Progenitor cell of endocrine pancreas (in vitro differentiated cells): ENCODE measurements at regions not wholly inside any gene's neighbourhood (a gene's known extent, or its start where the extent isn't known, plus 50 kb on each side); places are given as distances from the start of the nearest gene placed in this dataset.

ENCODE experiments used
- DNase-seq: peaks from one replicate; pipeline ENCODE4 v3.0.0; 2021; ENCODE audit warnings: low spot score; ENCODE audit not compliant: unreplicated experiment
- H3K27ac Mint-ChIP-seq: 2 replicates; pipeline ENCODE4 v1.8.0; 2021; ENCODE audit warnings: mild to moderate bottlenecking, moderate library complexity, mixed read lengths
- H3K27me3 Mint-ChIP-seq: 2 replicates; pipeline ENCODE4 v1.8.0; 2021; ENCODE audit warnings: mixed read lengths
- H3K36me3 Mint-ChIP-seq: 2 replicates; pipeline ENCODE4 v1.8.0; 2022; ENCODE audit warnings: mixed read lengths; ENCODE audit not compliant: insufficient read depth
- H3K4me1 Mint-ChIP-seq: 2 replicates; pipeline ENCODE4 v1.8.0; 2021; ENCODE audit warnings: low read depth, mixed read lengths
- H3K4me3 Mint-ChIP-seq: 2 replicates; pipeline ENCODE4 v1.8.0; 2021; ENCODE audit warnings: low read depth, mild to moderate bottlenecking, moderate library complexity, mixed read lengths
- H3K9me3 Mint-ChIP-seq: 2 replicates; pipeline ENCODE4 v1.8.0; 2021; ENCODE audit warnings: low read depth, mixed read lengths
- TF ChIP-seq, protein P1 (sequence below): fragments of 200-600 bp; sonication (generic); IDR thresholded peaks from one replicate; pipeline ENCODE4 v1.5.0; 2021; ENCODE audit warnings: antibody characterized with exemption, mild to moderate bottlenecking; ENCODE audit not compliant: unreplicated experiment

DNA sequence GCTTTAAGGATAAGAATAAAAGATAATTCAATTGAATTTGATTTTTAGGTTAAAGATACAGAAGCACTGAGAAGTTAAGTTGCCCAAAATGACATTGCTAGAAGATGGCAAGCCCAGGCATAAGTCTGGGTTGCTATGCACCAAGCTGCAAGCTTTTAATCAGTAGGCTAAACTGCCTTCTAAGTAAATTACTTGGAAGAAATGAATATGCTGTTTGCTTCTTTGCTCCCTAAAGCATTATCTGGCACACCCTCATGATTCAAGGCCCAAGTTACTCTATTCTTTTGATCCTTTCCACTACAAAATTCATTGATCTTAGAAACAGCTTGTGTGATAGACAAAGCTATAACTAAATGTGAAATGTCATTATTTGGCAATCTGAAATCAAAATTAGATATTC is 1991.1 kb downstream of the ARAP2 start:
- Mint-ChIP-seq H3K27me3 (no peaks in the 10 kb centered on the region), H3K9me3 (peaks cover 3% of the 10 kb centered on the region), H3K36me3 (no peaks in the 10 kb centered on the region), H3K27ac (no peak overlapping the region), H3K4me3 (no peak overlapping the region), H3K4me1 (no peaks in the 10 kb centered on the region)
- DNase-seq = no peak
- TF ChIP-seq, protein P1, sequence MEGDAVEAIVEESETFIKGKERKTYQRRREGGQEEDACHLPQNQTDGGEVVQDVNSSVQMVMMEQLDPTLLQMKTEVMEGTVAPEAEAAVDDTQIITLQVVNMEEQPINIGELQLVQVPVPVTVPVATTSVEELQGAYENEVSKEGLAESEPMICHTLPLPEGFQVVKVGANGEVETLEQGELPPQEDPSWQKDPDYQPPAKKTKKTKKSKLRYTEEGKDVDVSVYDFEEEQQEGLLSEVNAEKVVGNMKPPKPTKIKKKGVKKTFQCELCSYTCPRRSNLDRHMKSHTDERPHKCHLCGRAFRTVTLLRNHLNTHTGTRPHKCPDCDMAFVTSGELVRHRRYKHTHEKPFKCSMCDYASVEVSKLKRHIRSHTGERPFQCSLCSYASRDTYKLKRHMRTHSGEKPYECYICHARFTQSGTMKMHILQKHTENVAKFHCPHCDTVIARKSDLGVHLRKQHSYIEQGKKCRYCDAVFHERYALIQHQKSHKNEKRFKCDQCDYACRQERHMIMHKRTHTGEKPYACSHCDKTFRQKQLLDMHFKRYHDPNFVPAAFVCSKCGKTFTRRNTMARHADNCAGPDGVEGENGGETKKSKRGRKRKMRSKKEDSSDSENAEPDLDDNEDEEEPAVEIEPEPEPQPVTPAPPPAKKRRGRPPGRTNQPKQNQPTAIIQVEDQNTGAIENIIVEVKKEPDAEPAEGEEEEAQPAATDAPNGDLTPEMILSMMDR = no peak

DNA sequence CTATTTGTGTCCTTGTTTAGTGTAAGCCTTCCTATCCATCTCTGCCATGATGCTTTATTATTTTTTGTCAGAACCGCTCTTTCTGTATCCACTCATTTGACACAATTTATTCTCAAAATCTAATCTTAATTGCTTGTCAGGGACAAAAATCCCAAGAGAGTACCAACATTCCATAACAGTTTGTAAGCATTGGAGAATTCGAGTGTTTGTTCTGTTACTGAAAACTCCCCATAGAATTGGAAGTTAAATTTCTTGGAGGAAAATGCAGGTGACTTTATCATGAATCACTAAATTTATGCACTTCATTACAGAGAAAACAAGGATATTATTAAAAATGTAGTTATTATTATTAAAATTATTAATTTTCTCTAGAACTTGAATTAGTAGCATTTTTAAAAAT is 1986.1 kb downstream of the ARAP2 start:
- Mint-ChIP-seq H3K4me1 (peaks cover 3% of the 10 kb centered on the region), H3K9me3 (peaks cover 3% of the 10 kb centered on the region)

GRCh38 chr4:34261799-34262314 is 1982.5 kb downstream of the ARAP2 start:
- DNase-seq = no peak
- no peaks in the 10 kb centered on the region for H3K27me3 Mint-ChIP-seq
- no peaks in the 10 kb centered on the region for H3K36me3 Mint-ChIP-seq
- H3K27ac Mint-ChIP-seq = no peak overlapping the region
- TF ChIP-seq, protein P1 = no peak
- H3K9me3 Mint-ChIP-seq = peaks cover 3% of the 10 kb centered on the region
- peaks cover 3% of the 10 kb centered on the region for H3K4me1 Mint-ChIP-seq
- H3K4me3 Mint-ChIP-seq = no peak overlapping the region

More for the DNA sequence above, 1986.1 kb downstream of the ARAP2 start:
- no peaks in the 10 kb centered on the region for H3K36me3 Mint-ChIP-seq
- H3K27me3 Mint-ChIP-seq = no peaks in the 10 kb centered on the region
- no peak for DNase-seq
- TF ChIP-seq, protein P1 = no peak
- H3K27ac Mint-ChIP-seq = no peak overlapping the region
- no peak overlapping the region for H3K4me3 Mint-ChIP-seq

DNA sequence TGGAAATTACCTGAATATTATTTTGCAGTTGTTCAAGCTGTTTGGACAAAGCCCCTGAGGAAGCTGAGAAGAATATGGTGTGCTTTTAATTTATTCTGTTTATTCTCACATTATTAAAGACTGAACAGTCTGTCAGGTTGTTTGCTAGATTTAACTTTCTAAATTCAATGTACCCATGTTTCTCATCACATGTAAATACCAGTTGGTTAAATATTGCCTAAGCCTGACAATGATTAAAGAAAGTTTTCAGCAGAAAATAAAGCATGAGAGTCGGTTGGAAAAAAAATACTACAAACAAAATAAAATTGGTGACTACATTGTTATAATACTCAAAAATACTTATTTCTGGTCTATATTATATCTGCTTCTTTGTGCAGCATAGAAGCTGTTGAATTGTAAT is 1974.7 kb downstream of the ARAP2 start:
- TF ChIP-seq, protein P1 = no peak
- H3K4me1 Mint-ChIP-seq = peaks cover 11% of the 10 kb centered on the region
- peaks cover 2% of the 10 kb centered on the region for H3K9me3 Mint-ChIP-seq
- no peak for DNase-seq
- no peaks in the 10 kb centered on the region for H3K36me3 Mint-ChIP-seq
- no peaks in the 10 kb centered on the region for H3K27me3 Mint-ChIP-seq
- no peak overlapping the region for H3K27ac Mint-ChIP-seq
- H3K4me3 Mint-ChIP-seq = no peak overlapping the region

GRCh38 chr4:34271479-34272355 is 1972.6 kb downstream of the ARAP2 start:
- H3K4me3 Mint-ChIP-seq = no peak overlapping the region
- no peak overlapping the region for H3K27ac Mint-ChIP-seq
- peaks cover 10% of the 10 kb centered on the region for H3K9me3 Mint-ChIP-seq
- DNase-seq = no peak
- H3K4me1 Mint-ChIP-seq = peaks cover 11% of the 10 kb centered on the region
- TF ChIP-seq, protein P1 = no peak
- no peaks in the 10 kb centered on the region for H3K36me3 Mint-ChIP-seq
- no peaks in the 10 kb centered on the region for H3K27me3 Mint-ChIP-seq
